Testis (tissue), 2 donors: ENCODE measurements at regions not wholly inside any gene's neighbourhood (a gene's known extent, or its start where the extent isn't known, plus 50 kb on each side); places are given as distances from the start of the nearest gene placed in this dataset.

Experiments
- CTCF ChIP-seq, 3 experiments: fragments of 450-650 bp in 2 of 3; fragments of 200-600 bp in 1 of 3; sonication (generic) in 1 of 3; IDR thresholded peaks; one replicate each; pipeline ENCODE4 v1.5.1; 2016 to 2019; ENCODE audit warnings: antibody characterized with exemption in 3 of 3, mild to moderate bottlenecking in 2 of 3, moderate library complexity in 1 of 3
- POLR2A ChIP-seq: fragments of 450-650 bp; IDR thresholded peaks from one replicate; pipeline ENCODE4 v1.6.1; 2017; ENCODE audit warnings: antibody characterized with exemption, mild to moderate bottlenecking, moderate library complexity

DNA sequence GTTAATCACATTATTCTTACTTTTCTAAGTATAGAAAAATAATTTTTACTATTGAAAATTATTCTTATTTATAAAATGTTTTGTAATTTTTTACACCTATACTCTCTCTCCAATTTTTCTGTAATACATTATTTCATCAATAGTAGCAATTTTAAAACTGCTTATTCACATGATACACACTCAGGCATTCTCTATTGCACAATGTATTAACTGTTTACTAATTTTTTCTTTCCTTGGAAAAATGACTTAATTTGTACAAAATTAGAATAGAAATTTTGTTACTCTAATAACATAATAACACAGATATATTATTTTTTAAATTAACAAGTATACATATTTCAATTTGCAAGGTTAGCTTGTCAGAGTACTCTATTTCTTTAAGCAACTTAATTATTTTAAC lies 92.9 kb upstream of the PRKG1 start:
- no peak for TF ChIP-seq CTCF (IDR thresholded peaks at IDR 0.05)
- TF ChIP-seq POLR2A: no peak
